H1 (cell line): ENCODE measurements at regions not wholly inside any gene's neighbourhood (a gene's known extent, or its start where the extent isn't known, plus 50 kb on each side); places are given as distances from the start of the nearest gene placed in this dataset.

ENCODE experiments used
- CEBPB ChIP-seq: IDR thresholded peaks from 2 replicates; pipeline ENCODE4 v1.6.1; 2012; ENCODE audit warnings: low read depth, low read length
- SRF ChIP-seq: IDR thresholded peaks from 2 replicates; pipeline ENCODE4 v1.6.1; 2011; ENCODE audit warnings: mild to moderate bottlenecking, low read depth, low read length, moderate library complexity
- SUZ12 ChIP-seq: fragments of 200-600 bp; sonication (generic); IDR thresholded peaks from 2 replicates; pipeline ENCODE4 v1.6.1; 2012; ENCODE audit warnings: mild to moderate bottlenecking, inconsistent platforms, low read length, moderate library complexity, mixed read lengths
- YY1 ChIP-seq: IDR thresholded peaks from 2 replicates; pipeline ENCODE4 v1.6.1; 2011; ENCODE audit warnings: low read depth, mild to moderate bottlenecking, low read length
- TF ChIP-seq, protein P1 (sequence below): IDR thresholded peaks from 2 replicates; pipeline ENCODE4 v1.6.1; 2011; ENCODE audit warnings: low read depth, mild to moderate bottlenecking, low read length; ENCODE audit not compliant: insufficient read depth

DNA sequence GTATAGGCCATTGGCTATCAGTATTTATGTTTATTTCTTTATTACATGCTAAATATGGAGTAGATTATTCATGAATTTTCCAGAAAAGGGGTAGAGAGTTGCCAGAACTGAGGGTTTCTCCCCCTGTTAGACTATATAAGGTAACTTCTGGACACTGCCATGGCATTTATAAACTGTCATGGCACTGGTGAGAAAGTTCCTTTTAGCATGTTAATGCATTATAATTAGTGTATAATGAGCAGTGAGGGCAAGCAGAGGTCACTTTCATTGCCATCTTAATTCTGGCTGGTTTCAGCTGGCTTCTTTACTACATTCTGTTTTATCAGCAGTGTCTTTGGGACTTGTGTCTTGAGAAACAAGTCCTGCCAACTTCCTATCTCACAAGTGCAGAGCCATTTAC is 220.0 kb upstream of the CNR1 start (continued):
- TF ChIP-seq, protein P1, sequence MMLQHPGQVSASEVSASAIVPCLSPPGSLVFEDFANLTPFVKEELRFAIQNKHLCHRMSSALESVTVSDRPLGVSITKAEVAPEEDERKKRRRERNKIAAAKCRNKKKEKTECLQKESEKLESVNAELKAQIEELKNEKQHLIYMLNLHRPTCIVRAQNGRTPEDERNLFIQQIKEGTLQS, result no peak
- TF ChIP-seq SUZ12 (no peak), CEBPB (no peak), YY1 (no peak), SRF (no peak)
